Left lung (tissue), 4 donors: ENCODE measurements at regions not wholly inside any gene's neighbourhood (a gene's known extent, or its start where the extent isn't known, plus 50 kb on each side); places are given as distances from the start of the nearest gene placed in this dataset.

Experiments
- ATAC-seq: fragments of 200-7000 bp; cut with Tn5 transposase; one replicate; pipeline ENCODE4 v1.9.1; 2020; ENCODE audit warnings: moderate library complexity
- DNase-seq, 4 donors: peaks; one replicate each; pipeline ENCODE4 v3.0.0-alpha.2; 2013 to 2020
- H3K27ac ChIP-seq, 2 donors: fragments of 200-600 bp; sonication (generic) in 1 of 2; one replicate each; pipeline versions ENCODE4 v1.5.0 to v1.8.0; 2020 to 2021
- H3K27me3 ChIP-seq, 2 donors: fragments of 200-600 bp; sonication (generic) in 1 of 2; one replicate each; pipeline versions ENCODE4 v1.5.0 to v1.8.0; 2020 to 2021
- H3K36me3 ChIP-seq, 2 donors: fragments of 200-600 bp; sonication (generic) in 1 of 2; one replicate each; pipeline versions ENCODE4 v1.5.0 to v1.8.0; 2020 to 2021
- H3K4me1 ChIP-seq, 2 donors: fragments of 200-600 bp; one replicate each; pipeline ENCODE4 v1.8.0; 2021
- H3K4me3 ChIP-seq, 2 donors: fragments of 200-600 bp; sonication (generic) in 1 of 2; one replicate each; pipeline versions ENCODE4 v1.5.0 to v1.8.0; 2020 to 2021; ENCODE audit warnings: mild to moderate bottlenecking in 1 of 2
- H3K9me3 ChIP-seq, 2 donors: fragments of 200-600 bp; sonication (generic) in 1 of 2; one replicate each; pipeline versions ENCODE4 v1.5.0 to v1.8.0; 2020 to 2021
- intact Hi-C, 2 donors: fragments of 100-400 bp; cut with DNase I; formaldehyde crosslinking; loops; one replicate each; pipeline versions ENCODE4 v1.11.2 to v1.14.2; 2022
- TF ChIP-seq, protein P1 (sequence below), 2 donors: fragments of 200-600 bp; sonication (generic) in 1 of 2; IDR thresholded peaks; one replicate each; pipeline versions ENCODE4 v1.5.0 to v1.8.0; 2021; ENCODE audit warnings: antibody characterized with exemption in 2 of 2
- donor health status: DM: no; HTN: yes; CAD: no.
- donor health status: DM: no; HTN: no; CAD: no.

DNA sequence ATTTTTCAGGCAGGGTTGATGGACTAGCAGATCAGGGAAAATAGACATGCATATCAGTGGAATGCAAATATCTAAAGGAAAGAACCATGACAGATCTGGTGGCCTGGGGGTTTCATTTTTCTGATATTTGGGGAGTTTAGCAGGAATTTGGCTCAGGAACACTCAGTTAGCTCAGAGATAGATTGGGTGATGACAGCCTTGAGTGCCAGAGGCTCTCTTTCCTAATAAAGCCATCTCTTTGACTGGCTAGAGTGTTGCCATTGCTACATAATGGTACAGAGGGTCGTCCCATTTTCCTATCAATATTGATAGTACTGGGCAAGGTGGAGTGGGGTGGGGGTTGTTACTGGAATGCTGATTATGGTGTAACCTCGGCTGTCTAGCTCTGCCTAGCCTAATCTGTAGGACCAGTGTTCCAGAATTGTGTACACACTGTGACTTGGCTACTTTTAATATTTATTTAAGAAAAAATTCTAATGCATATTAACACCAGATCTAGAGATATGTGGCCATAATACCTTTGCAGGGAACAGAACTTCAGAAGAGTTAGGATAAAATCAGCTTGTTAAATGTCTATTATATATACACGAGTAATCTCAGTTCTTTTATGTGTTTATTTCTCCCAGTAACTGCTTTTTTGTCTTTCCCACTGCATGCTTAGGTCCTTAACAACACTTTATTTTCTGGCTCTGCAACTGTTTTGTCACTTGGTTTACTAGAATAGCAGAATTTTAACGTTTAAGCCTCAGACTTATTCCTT lies 145.0 kb upstream of the SPOCK3 start:
- intact Hi-C loops = no loop called here
- DNase-seq (no peak), ATAC-seq (no peak)

GRCh38 chr4:167380964-167381363 lies 146.7 kb upstream of the SPOCK3 start:
- Histone ChIP-seq H3K36me3 (no peaks in the 10 kb centered on the region), H3K27me3 (no peaks in the 10 kb centered on the region), H3K9me3 (peaks cover 0 to 3% of the 10 kb centered on the region in 2 donors), H3K4me3 (no peak overlapping the region), H3K4me1 (no peaks in the 10 kb centered on the region), H3K27ac (no peak overlapping the region)
- TF ChIP-seq, protein P1, sequence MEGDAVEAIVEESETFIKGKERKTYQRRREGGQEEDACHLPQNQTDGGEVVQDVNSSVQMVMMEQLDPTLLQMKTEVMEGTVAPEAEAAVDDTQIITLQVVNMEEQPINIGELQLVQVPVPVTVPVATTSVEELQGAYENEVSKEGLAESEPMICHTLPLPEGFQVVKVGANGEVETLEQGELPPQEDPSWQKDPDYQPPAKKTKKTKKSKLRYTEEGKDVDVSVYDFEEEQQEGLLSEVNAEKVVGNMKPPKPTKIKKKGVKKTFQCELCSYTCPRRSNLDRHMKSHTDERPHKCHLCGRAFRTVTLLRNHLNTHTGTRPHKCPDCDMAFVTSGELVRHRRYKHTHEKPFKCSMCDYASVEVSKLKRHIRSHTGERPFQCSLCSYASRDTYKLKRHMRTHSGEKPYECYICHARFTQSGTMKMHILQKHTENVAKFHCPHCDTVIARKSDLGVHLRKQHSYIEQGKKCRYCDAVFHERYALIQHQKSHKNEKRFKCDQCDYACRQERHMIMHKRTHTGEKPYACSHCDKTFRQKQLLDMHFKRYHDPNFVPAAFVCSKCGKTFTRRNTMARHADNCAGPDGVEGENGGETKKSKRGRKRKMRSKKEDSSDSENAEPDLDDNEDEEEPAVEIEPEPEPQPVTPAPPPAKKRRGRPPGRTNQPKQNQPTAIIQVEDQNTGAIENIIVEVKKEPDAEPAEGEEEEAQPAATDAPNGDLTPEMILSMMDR (IDR thresholded peaks at IDR 0.05) = no peak
- ATAC-seq (no peak), DNase-seq (no peak)
- intact Hi-C loops = no loop called here

More for the DNA sequence above, 145.0 kb upstream of the SPOCK3 start:
- no peak overlapping the region for H3K4me3 ChIP-seq
- TF ChIP-seq, protein P1 (IDR thresholded peaks at IDR 0.05) = no peak
- H3K4me1 ChIP-seq = no peaks in the 10 kb centered on the region
- H3K27ac ChIP-seq = no peak overlapping the region
- H3K9me3 ChIP-seq = peaks cover 0 to 3% of the 10 kb centered on the region in 2 donors
- no peaks in the 10 kb centered on the region for H3K36me3 ChIP-seq
- no peaks in the 10 kb centered on the region for H3K27me3 ChIP-seq

- TF ChIP-seq, protein P1 (IDR thresholded peaks at IDR 0.05) = no peak
- ATAC-seq = no peak
- Histone ChIP-seq H3K4me3 (no peak overlapping the region), H3K4me1 (no peaks in the 10 kb centered on the region), H3K9me3 (peaks cover 0 to 3% of the 10 kb centered on the region in 2 donors), H3K36me3 (no peaks in the 10 kb centered on the region), H3K27ac (no peak overlapping the region), H3K27me3 (no peaks in the 10 kb centered on the region)
- intact Hi-C loops = no loop called here
- DNase-seq = no peak
Observed at GRCh38 chr4:167383291-167383690, 149.0 kb upstream of the SPOCK3 start.

- no peak overlapping the region for H3K27ac ChIP-seq
- no peaks in the 10 kb centered on the region for H3K36me3 ChIP-seq
- TF ChIP-seq, protein P1 (IDR thresholded peaks at IDR 0.05) = no peak
- no peak overlapping the region for H3K4me3 ChIP-seq
- no peaks in the 10 kb centered on the region for H3K9me3 ChIP-seq
- ATAC-seq = no peak
- no peak for DNase-seq
- no peaks in the 10 kb centered on the region for H3K4me1 ChIP-seq
- no peaks in the 10 kb centered on the region for H3K27me3 ChIP-seq
- intact Hi-C loops = no loop called here
Observed at GRCh38 chr4:167397586-167397985, 163.3 kb upstream of the SPOCK3 start.

DNA sequence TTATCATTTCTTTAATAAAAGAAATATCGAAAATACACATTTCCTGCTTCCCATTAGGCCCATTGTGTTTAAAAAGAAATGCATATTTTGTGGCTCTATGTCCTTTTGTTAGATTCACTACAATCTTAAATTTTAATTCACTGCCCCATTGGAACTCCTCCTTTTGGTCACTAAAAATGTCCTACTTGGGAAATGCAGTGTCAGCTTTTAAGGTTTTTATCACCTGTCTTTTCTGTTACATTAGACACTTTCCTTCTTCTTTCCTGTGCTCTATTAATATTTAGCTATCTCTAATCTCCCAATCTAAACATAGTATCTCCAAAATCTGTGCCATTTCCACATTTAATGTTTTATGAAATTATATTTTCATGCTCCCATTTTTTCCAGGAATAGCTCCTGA lies 164.9 kb upstream of the SPOCK3 start:
- Histone ChIP-seq H3K4me1 (no peaks in the 10 kb centered on the region), H3K27me3 (no peaks in the 10 kb centered on the region), H3K4me3 (no peak overlapping the region), H3K36me3 (no peaks in the 10 kb centered on the region), H3K27ac (no peak overlapping the region), H3K9me3 (no peaks in the 10 kb centered on the region)
- no peak for ATAC-seq
- intact Hi-C loops = no loop called here
- no peak for DNase-seq
- TF ChIP-seq, protein P1 (IDR thresholded peaks at IDR 0.05) = no peak
